NB4 (cell line): ENCODE measurements at regions not wholly inside any gene's neighbourhood (a gene's known extent, or its start where the extent isn't known, plus 50 kb on each side); places are given as distances from the start of the nearest gene placed in this dataset.

Experiments
- DNase-seq: peaks from one replicate; pipeline ENCODE4 v3.0.0; 2010; ENCODE audit warnings: low read depth
- H3K4me3 ChIP-seq: one replicate; pipeline ENCODE4 v1.5.1; 2011; ENCODE audit warnings: mild to moderate bottlenecking, low read depth, low read length, moderate library complexity
- CTCF ChIP-seq: IDR thresholded peaks from one replicate; pipeline ENCODE4 v1.5.1; 2012; ENCODE audit warnings: low read depth, low read length
- MYC ChIP-seq: IDR thresholded peaks from 2 replicates; pipeline ENCODE4 v1.6.1; 2011; ENCODE audit warnings: low read depth, low read length
- POLR2A ChIP-seq: IDR thresholded peaks from 2 replicates; pipeline ENCODE4 v1.6.1; 2011; ENCODE audit warnings: mild to moderate bottlenecking; ENCODE audit not compliant: insufficient read length; ENCODE audit errors: extremely low read depth
- TF ChIP-seq, protein P1 (sequence below): IDR thresholded peaks from 2 replicates; pipeline ENCODE4 v1.6.1; 2011; ENCODE audit warnings: low read depth, low read length

DNA sequence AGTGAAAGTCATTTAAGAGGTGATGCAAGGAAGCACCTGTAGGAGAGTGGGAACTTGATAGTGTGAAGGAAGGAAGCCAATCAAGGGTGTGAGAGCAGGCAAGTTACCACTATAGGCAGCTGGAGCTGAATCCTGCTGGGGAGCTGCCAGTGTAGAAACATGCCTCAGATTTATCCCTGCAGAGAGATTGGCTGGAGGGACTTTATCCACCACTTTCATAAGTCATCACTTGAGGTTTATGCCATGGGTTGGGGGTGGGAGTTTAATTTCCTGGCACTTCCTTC, 443.6 kb downstream of the PLPP3 start:
- TF ChIP-seq, protein P1, sequence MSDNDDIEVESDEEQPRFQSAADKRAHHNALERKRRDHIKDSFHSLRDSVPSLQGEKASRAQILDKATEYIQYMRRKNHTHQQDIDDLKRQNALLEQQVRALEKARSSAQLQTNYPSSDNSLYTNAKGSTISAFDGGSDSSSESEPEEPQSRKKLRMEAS, result no peak
- DNase-seq, result no peak
- H3K4me3 ChIP-seq, result no peak overlapping the region

DNA sequence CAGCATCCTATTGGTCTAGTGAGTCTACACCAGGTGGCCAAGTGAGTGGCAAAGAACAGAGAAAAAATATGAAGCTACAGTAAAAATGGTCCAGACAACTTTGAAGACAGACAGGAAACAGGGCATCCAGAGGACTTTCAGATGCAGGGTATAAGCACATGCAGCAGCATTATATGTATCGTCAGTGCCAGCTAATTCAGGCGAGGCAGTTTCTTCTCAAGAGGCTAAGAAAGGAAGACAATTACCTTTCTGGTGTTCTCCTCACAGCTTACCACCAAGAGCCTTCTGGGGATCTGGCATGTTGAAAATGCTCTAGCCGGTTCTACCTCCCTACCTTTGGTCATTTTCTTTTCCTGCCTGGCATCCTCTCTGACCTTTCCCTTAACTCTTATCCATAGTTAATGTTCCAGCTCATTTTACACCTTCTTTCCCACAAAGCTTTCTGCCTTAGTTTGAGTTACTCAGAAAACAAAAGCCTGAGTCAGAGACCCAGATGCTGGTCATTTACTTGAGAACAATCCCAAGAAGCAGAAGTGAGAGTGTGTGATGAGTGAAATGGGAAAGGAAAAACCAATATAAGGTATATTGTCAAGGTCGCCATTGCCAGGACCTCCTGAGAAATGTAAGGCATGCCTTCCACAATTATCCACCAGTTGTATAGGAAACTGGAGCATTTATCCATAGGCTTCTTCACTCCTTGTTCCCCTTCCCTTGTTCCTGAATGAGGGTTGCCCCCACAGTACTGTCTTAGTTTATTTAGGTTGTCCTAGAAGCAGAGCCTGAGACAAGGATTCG, 444.1 kb downstream of the PLPP3 start:
- TF ChIP-seq, protein P1, result no peak
- DNase-seq, result no peak

DNA sequence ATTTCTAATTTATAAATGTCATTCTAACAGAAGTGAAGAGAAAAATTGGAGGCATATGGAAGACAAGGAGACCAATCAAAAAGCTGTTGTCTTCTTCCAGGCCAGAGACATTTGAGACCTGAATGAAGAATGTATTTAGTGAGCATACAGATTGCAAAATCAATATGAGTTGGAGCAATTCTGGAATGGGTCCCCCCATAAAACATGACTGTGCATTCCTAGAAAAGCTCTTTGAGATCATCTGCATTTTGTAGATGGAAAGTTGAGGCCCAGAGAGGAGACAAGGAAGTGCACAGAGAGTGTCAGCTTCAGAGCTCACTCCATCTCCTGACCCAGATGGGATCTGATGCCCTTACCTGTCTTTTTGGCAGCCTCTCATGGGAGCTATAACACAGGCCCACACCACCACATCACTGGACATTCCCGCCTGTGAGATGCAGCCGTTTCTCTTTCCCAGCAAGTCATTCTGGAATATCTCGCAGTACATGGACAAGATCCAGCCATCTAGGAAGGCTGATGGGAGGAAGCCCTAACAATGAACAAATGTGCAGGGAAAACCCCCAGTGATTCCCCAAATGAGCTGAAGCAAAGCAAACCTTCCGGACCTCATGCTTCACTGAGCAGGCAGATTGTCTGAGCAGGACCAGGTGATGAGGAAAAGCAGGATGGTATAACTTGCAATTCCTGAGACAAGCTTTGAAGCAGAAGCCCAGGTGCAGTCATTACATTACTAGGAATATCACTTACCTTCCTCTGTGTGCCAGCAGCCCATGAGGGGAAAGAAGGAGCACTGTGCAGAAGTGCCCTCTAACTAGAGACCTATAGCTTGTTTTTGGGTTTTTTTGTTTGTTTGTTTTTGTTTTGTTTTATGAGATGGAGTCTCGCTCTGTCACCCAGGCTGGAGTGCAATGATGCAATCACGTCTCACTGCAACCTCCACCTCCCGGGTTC, 445.6 kb downstream of the PLPP3 start:
- no peak for DNase-seq
- TF ChIP-seq POLR2A (no peak), MYC (no peak), CTCF (no peak)
- TF ChIP-seq, protein P1, result no peak
- H3K4me3 ChIP-seq, result no peak overlapping the region

More for the DNA sequence above, 444.1 kb downstream of the PLPP3 start:
- H3K4me3 ChIP-seq, result no peak overlapping the region

- DNase-seq, result no peak
- no peak overlapping the region for H3K4me3 ChIP-seq
- TF ChIP-seq CTCF, result no peak
- no peak for TF ChIP-seq MYC
- TF ChIP-seq, protein P1, result no peak
- TF ChIP-seq POLR2A, result no peak
These were observed 446.8 kb downstream of the PLPP3 start for GRCh38 chr1:56132520-56132919.

DNA sequence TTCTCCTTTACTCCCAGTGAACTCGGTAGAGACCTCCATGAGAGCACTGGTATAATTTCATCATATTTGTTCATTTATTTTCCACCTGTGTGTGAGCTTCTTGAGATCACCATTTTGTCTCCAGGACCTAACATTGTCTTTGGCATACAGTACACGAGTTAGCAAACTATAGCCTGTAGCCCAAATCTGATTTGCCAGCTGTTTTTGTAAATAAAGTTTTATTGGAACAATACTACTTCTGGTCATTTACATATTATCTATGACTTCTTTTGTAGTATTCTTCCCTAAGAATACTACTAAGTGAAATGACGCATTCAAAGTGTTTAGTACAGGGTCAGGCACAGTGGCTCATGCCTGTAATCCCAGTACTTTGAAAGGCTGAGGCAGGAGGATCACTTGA, 449.5 kb downstream of the PLPP3 start:
- no peak for DNase-seq
- TF ChIP-seq, protein P1, result no peak
- no peak for TF ChIP-seq POLR2A
- no peak for TF ChIP-seq MYC
- TF ChIP-seq CTCF, result no peak
- no peak overlapping the region for H3K4me3 ChIP-seq

DNA sequence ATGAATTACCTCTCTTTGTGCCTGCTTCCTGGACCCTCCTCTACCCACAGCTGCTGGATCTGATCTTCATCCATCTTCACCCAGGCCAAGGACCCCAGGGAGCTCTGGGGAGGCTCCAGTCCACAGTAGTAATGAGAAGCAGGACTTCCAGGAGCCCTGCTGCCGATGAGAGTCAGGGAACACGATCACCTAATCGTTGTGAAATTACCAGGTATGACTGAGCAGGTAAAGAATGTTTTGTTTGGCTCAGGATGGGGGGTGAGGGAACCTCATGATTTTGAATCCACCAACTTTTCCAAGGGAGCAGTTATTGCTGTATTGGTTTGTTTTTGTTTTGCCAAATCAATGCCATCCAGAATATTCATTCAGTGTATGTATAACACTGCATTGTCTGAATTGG, 454.0 kb downstream of the PLPP3 start:
- TF ChIP-seq MYC (no peak), POLR2A (no peak), CTCF (no peak)
- TF ChIP-seq, protein P1, result no peak
- no peak for DNase-seq
- H3K4me3 ChIP-seq, result no peak overlapping the region
